HG03135 (cell line): ENCODE measurements at regions not wholly inside any gene's neighbourhood (a gene's known extent, or its start where the extent isn't known, plus 50 kb on each side); places are given as distances from the start of the nearest gene placed in this dataset.

Experiments
- ATAC-seq: cut with Tn5 transposase; IDR thresholded peaks from one replicate; pipeline ENCODE4 v1.9.1; 2021; ENCODE audit warnings: mild to moderate bottlenecking, moderate library complexity; ENCODE audit not compliant: unreplicated experiment

GRCh38 chr3:42037318-42037945 lies 53.7 kb upstream of the TRAK1 start:
- no peak for ATAC-seq

GRCh38 chr3:42036483-42036823 lies 54.7 kb upstream of the TRAK1 start:
- ATAC-seq, result no peak

GRCh38 chr3:42035816-42036482 lies 55.2 kb upstream of the TRAK1 start:
- ATAC-seq, result no peak

- ATAC-seq, result no peak
Measured at GRCh38 chr3:42035007-42035406, 56.1 kb upstream of the TRAK1 start.

GRCh38 chr3:42033741-42034140 lies 57.4 kb upstream of the TRAK1 start:
- ATAC-seq, result no peak

- ATAC-seq, result no peak
Measured at GRCh38 chr3:42032693-42033349, 58.3 kb upstream of the TRAK1 start.

- ATAC-seq, result no peak
Measured at GRCh38 chr3:42031808-42032480, 59.2 kb upstream of the TRAK1 start.

- no peak for ATAC-seq
Measured at GRCh38 chr3:42028474-42028873, 62.7 kb upstream of the TRAK1 start.

GRCh38 chr3:42027571-42027970 lies 63.6 kb upstream of the TRAK1 start:
- ATAC-seq, result no peak

GRCh38 chr3:42025370-42026138 lies 63.7 kb upstream of the ULK4 start:
- ATAC-seq, result no peak

- ATAC-seq, result no peak
Measured at GRCh38 chr3:42024591-42025351, 62.9 kb upstream of the ULK4 start.

- ATAC-seq, result no peak
Measured at GRCh38 chr3:42023380-42023779, 61.5 kb upstream of the ULK4 start.

GRCh38 chr3:42022355-42022754 lies 60.5 kb upstream of the ULK4 start:
- no peak for ATAC-seq

GRCh38 chr3:42020684-42021307 lies 58.9 kb upstream of the ULK4 start:
- ATAC-seq, result no peak

- ATAC-seq, result no peak
Measured at GRCh38 chr3:42019953-42020260, 58.0 kb upstream of the ULK4 start.

- ATAC-seq, result no peak
Measured at GRCh38 chr3:42019144-42019952, 57.4 kb upstream of the ULK4 start.

- no peak for ATAC-seq
Measured at GRCh38 chr3:42014921-42015533, 53.1 kb upstream of the ULK4 start.

GRCh38 chr3:42014458-42014920 lies 52.6 kb upstream of the ULK4 start:
- ATAC-seq, result no peak
